ENCODE measurements at regions not wholly inside any gene's neighbourhood (a gene's known extent, or its start where the extent isn't known, plus 50 kb on each side); places are given as distances from the start of the nearest gene placed in this dataset.

- peak overlapping the region; percentile 6; the same call in 1 of the 2 replicates for H3K14ac ChIP-seq (replicated peaks; ENCODE audit: low read depth, low read length)
- TF ChIP-seq CEBPB (IDR thresholded peaks at IDR 0.05; ENCODE audit: low read depth, low read length) (0 out of 2 replicates have a peak, but pooled peaks have one; percentile 2), MAFK (IDR thresholded peaks at IDR 0.05; ENCODE audit: low read depth, low read length) (peak; percentile 42; the same call in 1 of the 2 replicates), FOS (IDR thresholded peaks at IDR 0.05; ENCODE audit: low read depth, low read length) (no peak), NFE2L2 (IDR thresholded peaks at IDR 0.05; ENCODE audit: low read depth, low read length) (peak; percentile 91)
- no peak overlapping the region for H2AFZ ChIP-seq (replicated peaks; ENCODE audit: low read length, poor library complexity)
- DNase-seq = peak; percentile 96
- H2AK9ac ChIP-seq (replicated peaks; ENCODE audit: low read depth, low read length, poor library complexity) = no peak overlapping the region
- peak overlapping the region; percentile 64 for H4K91ac ChIP-seq (ENCODE audit: insufficient read depth, low read depth, low read length)
- peak overlapping the region; percentile 36 for H3K23ac ChIP-seq (ENCODE audit: low read depth, low read length)
- H3K4me3 ChIP-seq (ENCODE audit: insufficient read depth, low read depth, low read length) = no peak overlapping the region
- ChIA-PET CTCF (interaction anchor here (0.8 kb wide), 1 partner anchor 22 kb away, joined by 3 read pairs; no protein-coding TSS in a partner anchor), POLR2A (ENCODE audit: unreplicated experiment) (no interaction called here)
- H4K5ac ChIP-seq (ENCODE audit: low read depth, low read length) = peak overlapping the region; percentile 72; the same call in 1 of the 2 replicates
- peak overlapping the region; percentile 80 for H3K27ac ChIP-seq (ENCODE audit: insufficient read depth, low read length)
- WGBS, 2 experiments (ENCODE audit: extremely low coverage in 2 of 2, insufficient read length in 1 of 2) = no CpG with 5 or more reads among the region's 1 CpG
- BruUV-seq (replicated peaks) = no TSS peak
- H2BK5ac ChIP-seq (ENCODE audit: low read depth, low read length, poor library complexity, severe bottlenecking) = peak overlapping the region; percentile 77
- H2BK15ac ChIP-seq (ENCODE audit: low read depth, low read length) = peak overlapping the region; percentile 53; the same call in 1 of the 3 replicates
- peak overlapping the region; percentile 66 for H3K4ac ChIP-seq (ENCODE audit: low read depth, low read length)
- dilution Hi-C loops (cut with HindIII; ENCODE audit: low sequenced_read_pairs, unreplicated experiment) = no loop called here
- H3K9me1 ChIP-seq (ENCODE audit: insufficient read depth, low read length) = peaks cover 11% of the 10 kb centered on the region; the same call in 1 of the 2 replicates
- no peaks in the 10 kb centered on the region for H3K79me1 ChIP-seq (ENCODE audit: low read depth in 1 of 2, low read length in 2 of 2)
- H3K56ac ChIP-seq (ENCODE audit: extremely low read depth, insufficient read depth, low read length) = no peak overlapping the region
- H2BK120ac ChIP-seq (ENCODE audit: low read depth, low read length) = peak overlapping the region; percentile 50
- H3K18ac ChIP-seq (ENCODE audit: low read depth, low read length) = peak overlapping the region; percentile 89
- no peak overlapping the region for H3K9ac ChIP-seq (ENCODE audit: low read depth, low read length)
- peak overlapping the region; percentile 67 for H2BK20ac ChIP-seq (ENCODE audit: low read depth, low read length)
- no peaks in the 10 kb centered on the region for H3K27me3 ChIP-seq (ENCODE audit: control insufficient read depth, insufficient read depth, low read length)
- peak overlapping the region; percentile 13; the same call in 1 of the 2 replicates for H2AK5ac ChIP-seq (ENCODE audit: low read depth, low read length)
- no peaks in the 10 kb centered on the region for H3K36me3 ChIP-seq (ENCODE audit: control insufficient read depth, insufficient read depth, low read length)
- intact Hi-C loops (cut with micrococcal nuclease) = no loop called here
- in situ Hi-C loops (cut with MboI; ENCODE audit: low sequenced_read_pairs) = no loop called here
- ATAC-seq (ENCODE audit: low read depth) = peak; percentile 56
- peaks cover 20% of the 10 kb centered on the region for H3K4me1 ChIP-seq (ENCODE audit: control insufficient read depth, insufficient read depth, low read length)
- H4K8ac ChIP-seq (ENCODE audit: low read depth in 2 of 2, low read length in 2 of 2) = peak overlapping the region in 1 of 2 experiments; percentile 69; a peak in 2 of 4 replicates
- H4K20me1 ChIP-seq (ENCODE audit: insufficient read depth, low read length) = no peaks in the 10 kb centered on the region
- H3K9me3 ChIP-seq (ENCODE audit: control insufficient read depth, insufficient read depth, low read length) = no peaks in the 10 kb centered on the region
- peak overlapping the region; percentile 39; the same call in 1 of the 2 replicates for H3K4me2 ChIP-seq (ENCODE audit: low read depth, low read length)
Measured at GRCh38 chr11:112318184-112318591, 57.5 kb upstream of the PLET1 start.
